ENCODE measurements at regions not wholly inside any gene's neighbourhood (a gene's known extent, or its start where the extent isn't known, plus 50 kb on each side); places are given as distances from the start of the nearest gene placed in this dataset.
A peak's percentile ranks its signal among the peaks of the same experiment; 100 is the strongest.
"Not testable (repeated sequence)": the region's sequence is repeated elsewhere in the genome, so short reads cannot be mapped to it uniquely, and the experiment has no call there.

DNA sequence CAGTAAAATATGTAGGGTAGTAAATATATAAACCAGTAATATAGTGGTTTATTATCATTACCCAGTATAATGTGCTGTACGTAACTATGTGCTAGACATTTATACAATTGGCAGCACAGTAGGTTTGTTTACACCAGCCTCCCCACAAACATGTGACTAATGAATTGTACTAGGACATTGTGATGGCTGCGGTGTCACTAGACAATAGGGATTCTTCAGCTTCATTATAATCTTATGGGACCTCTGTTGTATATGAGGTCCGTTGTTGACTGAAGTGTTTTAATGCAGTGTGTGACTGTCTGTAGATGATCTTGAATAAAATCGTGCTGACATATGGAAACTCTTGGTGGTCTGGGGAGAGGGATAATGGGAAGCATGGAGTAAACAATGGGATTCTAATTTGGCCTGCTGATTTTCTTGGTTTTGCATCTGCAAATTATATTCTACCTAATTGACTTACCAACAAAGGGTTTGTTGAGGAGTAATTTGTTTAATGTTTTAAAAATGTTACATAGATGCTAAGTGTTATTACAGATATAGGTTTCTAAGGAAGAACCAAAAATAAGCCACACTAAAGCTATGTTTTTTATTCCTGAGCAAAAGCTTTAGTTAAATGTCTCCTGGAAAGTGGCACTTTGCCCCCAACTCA is 496.5 kb upstream of the TBL1XR1 start:
- H3K4me1 Mint-ChIP-seq: peaks cover 3 to 13% (median 9%) of the 10 kb centered on the region in 4 donors
- no peak overlapping the region for H3K4me3 Mint-ChIP-seq
- no peak for DNase-seq
- ATAC-seq: no peak
- no peaks in the 10 kb centered on the region for H3K27me3 Mint-ChIP-seq
- no peak overlapping the region for H3K27ac Mint-ChIP-seq
- no peaks in the 10 kb centered on the region for H3K36me3 Mint-ChIP-seq
- peaks cover 0 to 3% (median 0%) of the 10 kb centered on the region in 9 donors for H3K9me3 Mint-ChIP-seq
- POLR2A ChIA-PET: no interaction called here

GRCh38 chr3:177694316-177694715 is 497.0 kb upstream of the TBL1XR1 start:
- Mint-ChIP-seq H3K27ac (no peak overlapping the region), H3K27me3 (no peaks in the 10 kb centered on the region), H3K36me3 (no peaks in the 10 kb centered on the region), H3K9me3 (peaks cover 0 to 3% (median 0%) of the 10 kb centered on the region in 9 donors), H3K4me1 (peaks cover 3 to 13% (median 9%) of the 10 kb centered on the region in 4 donors), H3K4me3 (no peak overlapping the region)
- ATAC-seq (no peak), DNase-seq (no peak)
- POLR2A ChIA-PET: no interaction called here

DNA sequence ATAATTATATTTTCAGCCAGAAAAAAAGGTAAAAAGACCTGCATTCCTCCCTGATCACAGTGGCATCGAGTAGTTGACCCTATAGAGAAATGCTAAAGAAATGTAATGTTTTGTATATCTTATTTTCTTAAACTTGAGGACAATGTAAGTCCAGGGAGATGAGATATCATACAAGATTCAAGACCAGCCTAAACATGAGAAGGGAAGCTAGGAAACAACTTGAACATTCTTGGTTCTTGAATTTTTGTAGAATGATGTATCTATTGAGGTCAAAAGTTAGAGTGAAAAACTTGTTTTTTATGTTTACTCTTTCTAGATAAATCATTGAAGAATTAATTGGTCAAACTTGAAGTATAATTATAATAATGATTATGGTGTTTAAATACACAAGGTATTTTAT is 497.7 kb upstream of the TBL1XR1 start:
- ATAC-seq (no peak), DNase-seq (no peak)
- Mint-ChIP-seq H3K27ac (no peak overlapping the region), H3K9me3 (peaks cover 0 to 2% (median 0%) of the 10 kb centered on the region in 9 donors), H3K4me1 (peaks cover 3 to 13% (median 9%) of the 10 kb centered on the region in 4 donors), H3K36me3 (no peaks in the 10 kb centered on the region), H3K4me3 (no peak overlapping the region), H3K27me3 (no peaks in the 10 kb centered on the region)
- POLR2A ChIA-PET: no interaction called here

DNA sequence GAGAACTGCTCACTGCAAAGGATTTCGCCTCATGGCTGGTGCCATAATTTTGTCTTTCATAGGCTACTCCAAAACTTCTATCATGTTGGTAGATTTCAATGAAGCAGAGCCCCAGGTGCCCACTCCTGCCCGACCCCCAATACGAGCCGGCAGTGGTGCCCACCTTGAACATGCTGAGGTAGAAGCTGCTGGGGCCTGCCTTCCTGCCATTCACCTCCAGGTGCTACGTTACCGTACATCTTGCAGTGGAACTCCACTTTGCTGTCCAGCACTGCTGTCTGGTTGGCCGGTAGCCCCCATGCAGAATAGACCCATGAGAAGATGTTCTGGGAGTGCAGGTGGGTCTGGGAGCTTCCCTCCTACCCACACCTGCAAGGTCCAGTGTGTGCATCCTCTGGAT is 502.8 kb upstream of the TBL1XR1 start:
- Mint-ChIP-seq H3K27me3 (no peaks in the 10 kb centered on the region), H3K4me3 (no peak overlapping the region), H3K36me3 (no peaks in the 10 kb centered on the region), H3K9me3 (peaks cover 0 to 1% (median 0%) of the 10 kb centered on the region in 9 donors), H3K4me1 (no peaks in the 10 kb centered on the region), H3K27ac (no peak overlapping the region)
- DNase-seq: no peak
- POLR2A ChIA-PET: no interaction called here
- no peak for ATAC-seq

GRCh38 chr3:177703788-177704187 is 506.5 kb upstream of the TBL1XR1 start:
- no peak for DNase-seq
- no peaks in the 10 kb centered on the region for H3K9me3 Mint-ChIP-seq
- ATAC-seq: no peak
- POLR2A ChIA-PET: no interaction called here
- H3K4me1 Mint-ChIP-seq: no peaks in the 10 kb centered on the region
- H3K27ac Mint-ChIP-seq: no peak overlapping the region
- no peaks in the 10 kb centered on the region for H3K36me3 Mint-ChIP-seq
- no peaks in the 10 kb centered on the region for H3K27me3 Mint-ChIP-seq
- no peak overlapping the region for H3K4me3 Mint-ChIP-seq

- H3K36me3 Mint-ChIP-seq: no peaks in the 10 kb centered on the region
- ATAC-seq (no peak), DNase-seq (no peak)
- H3K9me3 Mint-ChIP-seq: no peaks in the 10 kb centered on the region
- no peaks in the 10 kb centered on the region for H3K27me3 Mint-ChIP-seq
- POLR2A ChIA-PET: no interaction called here
- no peak overlapping the region for H3K4me3 Mint-ChIP-seq
- no peak overlapping the region for H3K27ac Mint-ChIP-seq
- no peaks in the 10 kb centered on the region for H3K4me1 Mint-ChIP-seq
These were observed 508.9 kb upstream of the TBL1XR1 start for GRCh38 chr3:177705976-177706823.

DNA sequence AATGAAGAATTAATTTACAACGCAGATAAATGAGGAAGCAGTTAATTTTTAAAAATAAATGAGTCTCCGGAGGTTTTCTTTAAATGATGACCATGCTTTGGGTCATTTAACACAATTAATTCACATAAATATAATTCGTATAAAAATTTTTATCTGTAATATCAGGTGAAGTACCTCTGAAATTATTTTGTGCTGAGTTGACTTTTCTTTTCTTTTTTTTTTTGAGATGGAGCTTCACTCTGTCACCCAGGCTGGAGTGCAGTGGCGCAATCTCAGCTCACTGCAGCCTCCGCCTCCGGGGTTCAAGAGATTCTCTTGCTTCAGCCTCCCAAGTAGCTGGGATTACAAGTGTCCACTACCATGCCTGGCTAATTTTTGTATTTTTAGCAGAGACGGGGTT is 512.2 kb upstream of the TBL1XR1 start:
- H3K27me3 Mint-ChIP-seq, ATAC-seq, DNase-seq, H3K27ac Mint-ChIP-seq, H3K4me1 Mint-ChIP-seq, POLR2A ChIA-PET, H3K4me3 Mint-ChIP-seq, H3K9me3 Mint-ChIP-seq, H3K36me3 Mint-ChIP-seq: not testable (repeated sequence)

DNA sequence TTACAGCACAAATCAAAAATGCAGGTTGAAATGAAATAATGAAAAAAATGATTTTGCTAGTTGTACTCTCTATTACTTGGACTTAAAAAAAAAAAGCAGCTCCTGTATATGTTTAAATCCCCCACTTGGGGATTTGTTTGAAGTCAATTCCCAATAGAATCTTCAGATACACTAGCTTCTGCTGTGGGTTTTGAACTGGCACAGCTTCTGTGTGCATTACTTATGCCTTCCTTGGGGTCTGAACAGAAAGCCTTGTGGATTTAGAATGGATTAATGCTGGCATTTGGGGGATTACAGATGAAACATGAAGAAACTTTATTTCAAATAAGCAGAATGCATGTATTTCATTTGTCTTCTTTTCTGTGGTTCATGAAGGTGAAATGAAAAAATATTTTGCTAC is 513.2 kb upstream of the TBL1XR1 start:
- DNase-seq (no peak), ATAC-seq (no peak)
- no peak overlapping the region for H3K4me3 Mint-ChIP-seq
- POLR2A ChIA-PET: no interaction called here
- no peaks in the 10 kb centered on the region for H3K27me3 Mint-ChIP-seq
- H3K4me1 Mint-ChIP-seq: no peaks in the 10 kb centered on the region
- no peak overlapping the region for H3K27ac Mint-ChIP-seq
- no peaks in the 10 kb centered on the region for H3K9me3 Mint-ChIP-seq
- H3K36me3 Mint-ChIP-seq: no peaks in the 10 kb centered on the region

GRCh38 chr3:177711637-177712036 is 514.4 kb upstream of the TBL1XR1 start:
- no peaks in the 10 kb centered on the region for H3K27me3 Mint-ChIP-seq
- ATAC-seq (no peak), DNase-seq (no peak)
- no peaks in the 10 kb centered on the region for H3K4me1 Mint-ChIP-seq
- no peak overlapping the region for H3K27ac Mint-ChIP-seq
- no peak overlapping the region for H3K4me3 Mint-ChIP-seq
- H3K36me3 Mint-ChIP-seq: no peaks in the 10 kb centered on the region
- POLR2A ChIA-PET: no interaction called here
- H3K9me3 Mint-ChIP-seq: no peaks in the 10 kb centered on the region

- no peaks in the 10 kb centered on the region for H3K4me1 Mint-ChIP-seq
These were observed 516.9 kb upstream of the TBL1XR1 start for GRCh38 chr3:177713928-177714900.

GRCh38 chr3:177714945-177715344 is 517.7 kb upstream of the TBL1XR1 start:
- no peak for ATAC-seq
- POLR2A ChIA-PET: no interaction called here
- no peak for DNase-seq

More at GRCh38 chr3:177713928-177714900, 516.9 kb upstream of the TBL1XR1 start:
- no peaks in the 10 kb centered on the region for H3K9me3 Mint-ChIP-seq
- ATAC-seq: no peak
- no peak overlapping the region for H3K4me3 Mint-ChIP-seq
- H3K27ac Mint-ChIP-seq: peak overlapping the region in 1 of 10 donors; percentile 26
- POLR2A ChIA-PET: no interaction called here
- H3K27me3 Mint-ChIP-seq: no peaks in the 10 kb centered on the region
- no peak for DNase-seq
- no peaks in the 10 kb centered on the region for H3K36me3 Mint-ChIP-seq

GRCh38 chr3:177715980-177716379 is 518.7 kb upstream of the TBL1XR1 start:
- Mint-ChIP-seq H3K27me3 (no peaks in the 10 kb centered on the region), H3K9me3 (peaks cover 0 to 2% (median 0%) of the 10 kb centered on the region in 9 donors), H3K4me1 (no peaks in the 10 kb centered on the region), H3K27ac (no peak overlapping the region), H3K36me3 (no peaks in the 10 kb centered on the region), H3K4me3 (no peak overlapping the region)
- POLR2A ChIA-PET: no interaction called here
- ATAC-seq (no peak), DNase-seq (no peak)

More at GRCh38 chr3:177714945-177715344, 517.7 kb upstream of the TBL1XR1 start:
- no peaks in the 10 kb centered on the region for H3K4me1 Mint-ChIP-seq
- H3K36me3 Mint-ChIP-seq: no peaks in the 10 kb centered on the region
- H3K27me3 Mint-ChIP-seq: no peaks in the 10 kb centered on the region
- no peak overlapping the region for H3K27ac Mint-ChIP-seq
- no peaks in the 10 kb centered on the region for H3K9me3 Mint-ChIP-seq
- no peak overlapping the region for H3K4me3 Mint-ChIP-seq

GRCh38 chr3:177720927-177721326 is 523.6 kb upstream of the TBL1XR1 start:
- POLR2A ChIA-PET, H3K9me3 Mint-ChIP-seq, H3K4me3 Mint-ChIP-seq, H3K36me3 Mint-ChIP-seq, H3K27me3 Mint-ChIP-seq, H3K27ac Mint-ChIP-seq, DNase-seq, ATAC-seq: not testable (repeated sequence)
- peaks cover 9 to 18% (median 15%) of the 10 kb centered on the region in 4 donors for H3K4me1 Mint-ChIP-seq
